ENCODE measurements at regions not wholly inside any gene's neighbourhood (a gene's known extent, or its start where the extent isn't known, plus 50 kb on each side); places are given as distances from the start of the nearest gene placed in this dataset.
A peak's percentile ranks its signal among the peaks of the same experiment; 100 is the strongest.

DNA sequence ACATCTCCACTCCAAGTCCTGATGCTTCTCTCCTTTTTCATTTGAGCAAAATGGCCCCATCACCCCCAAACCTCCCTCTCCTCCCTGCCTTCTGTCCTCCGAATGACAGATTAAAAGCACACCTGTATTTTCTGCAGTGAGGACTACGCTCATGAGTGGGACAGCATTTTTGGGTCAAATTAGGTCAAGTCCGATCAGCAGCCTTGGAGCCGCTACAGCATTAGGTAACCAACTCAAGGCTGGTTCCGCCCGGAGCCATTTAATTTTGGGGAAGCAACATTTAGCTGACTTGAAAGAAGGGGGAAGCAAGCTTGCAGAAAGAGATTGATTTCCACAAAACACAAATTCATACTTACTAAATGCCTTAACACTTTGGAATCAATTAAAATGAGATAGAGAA, 324.1 kb upstream of the CDH5 start:
- intact Hi-C loops (cut with DNase I): no loop called here
- no peak overlapping the region for H3K27ac ChIP-seq (ENCODE audit: low read length)
- H3K27me3 ChIP-seq (ENCODE audit: control insufficient read depth, insufficient read depth): no peaks in the 10 kb centered on the region
- DNase-seq (no peak), ATAC-seq (no peak)
- no peaks in the 10 kb centered on the region for H3K4me1 ChIP-seq (ENCODE audit: control insufficient read depth, insufficient read depth, low read length)
- H3K4me3 ChIP-seq (ENCODE audit: low read length): no peak overlapping the region
- WGBS: 92% methylated on average over 6 of the region's 6 CpGs
- no peaks in the 10 kb centered on the region for H3K9me3 ChIP-seq (ENCODE audit: control insufficient read depth, low read length)

DNA sequence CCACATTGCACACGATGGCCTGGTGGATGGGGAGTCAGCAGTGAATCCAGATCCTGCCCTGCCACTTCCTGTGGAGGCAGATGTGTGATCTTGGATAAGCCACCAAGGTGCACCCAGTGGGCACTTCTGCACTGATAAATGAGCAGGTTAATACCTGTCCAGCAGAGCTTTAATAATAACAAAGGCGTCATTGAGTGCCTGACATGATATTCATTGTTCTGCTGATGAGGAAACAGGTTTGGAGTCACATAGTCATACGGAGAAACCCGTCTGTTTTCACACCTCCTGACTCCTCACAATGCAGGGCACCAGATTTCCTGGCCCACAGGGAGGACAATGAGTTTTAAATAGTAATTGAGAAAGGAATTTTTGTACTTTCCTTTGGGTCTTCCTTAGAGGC, 324.6 kb upstream of the CDH5 start:
- no peak for ATAC-seq
- no peak overlapping the region for H3K27ac ChIP-seq (ENCODE audit: low read length)
- H3K9me3 ChIP-seq (ENCODE audit: control insufficient read depth, low read length): no peaks in the 10 kb centered on the region
- 66% methylated on average over 4 of the region's 4 CpGs for WGBS
- intact Hi-C loops (cut with DNase I): no loop called here
- H3K4me3 ChIP-seq (ENCODE audit: low read length): no peak overlapping the region
- H3K4me1 ChIP-seq (ENCODE audit: control insufficient read depth, insufficient read depth, low read length): no peaks in the 10 kb centered on the region
- DNase-seq: no peak
- H3K27me3 ChIP-seq (ENCODE audit: control insufficient read depth, insufficient read depth): no peaks in the 10 kb centered on the region

DNA sequence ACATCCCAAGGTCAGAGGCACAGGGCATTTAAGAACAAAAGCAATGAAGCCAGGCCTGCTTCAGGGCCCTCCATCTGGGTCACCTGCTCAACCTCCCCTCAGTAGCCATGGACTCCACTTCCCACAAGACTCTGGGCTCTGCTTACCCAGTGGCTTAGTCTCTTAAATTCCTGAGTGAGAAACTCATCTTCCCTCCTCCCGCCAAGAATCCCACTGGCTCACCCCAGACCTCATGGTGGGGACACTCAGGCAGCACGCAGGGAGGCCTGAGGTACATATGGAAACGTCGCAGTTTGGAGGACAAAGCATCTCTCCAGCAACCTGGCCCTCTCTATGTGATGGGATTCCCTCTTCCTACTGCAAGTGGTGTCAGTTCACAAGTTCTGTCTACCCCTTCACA, 326.7 kb upstream of the CDH5 start:
- Histone ChIP-seq H3K9me3 (ENCODE audit: control insufficient read depth, low read length) (no peaks in the 10 kb centered on the region), H3K4me1 (ENCODE audit: control insufficient read depth, insufficient read depth, low read length) (no peaks in the 10 kb centered on the region), H3K4me3 (ENCODE audit: low read length) (no peak overlapping the region), H3K27me3 (ENCODE audit: control insufficient read depth, insufficient read depth) (no peaks in the 10 kb centered on the region), H3K27ac (ENCODE audit: low read length) (no peak overlapping the region)
- no peak for ATAC-seq
- intact Hi-C loops (cut with DNase I): no loop called here
- WGBS: 95% methylated on average over 4 of the region's 4 CpGs
- no peak for DNase-seq

DNA sequence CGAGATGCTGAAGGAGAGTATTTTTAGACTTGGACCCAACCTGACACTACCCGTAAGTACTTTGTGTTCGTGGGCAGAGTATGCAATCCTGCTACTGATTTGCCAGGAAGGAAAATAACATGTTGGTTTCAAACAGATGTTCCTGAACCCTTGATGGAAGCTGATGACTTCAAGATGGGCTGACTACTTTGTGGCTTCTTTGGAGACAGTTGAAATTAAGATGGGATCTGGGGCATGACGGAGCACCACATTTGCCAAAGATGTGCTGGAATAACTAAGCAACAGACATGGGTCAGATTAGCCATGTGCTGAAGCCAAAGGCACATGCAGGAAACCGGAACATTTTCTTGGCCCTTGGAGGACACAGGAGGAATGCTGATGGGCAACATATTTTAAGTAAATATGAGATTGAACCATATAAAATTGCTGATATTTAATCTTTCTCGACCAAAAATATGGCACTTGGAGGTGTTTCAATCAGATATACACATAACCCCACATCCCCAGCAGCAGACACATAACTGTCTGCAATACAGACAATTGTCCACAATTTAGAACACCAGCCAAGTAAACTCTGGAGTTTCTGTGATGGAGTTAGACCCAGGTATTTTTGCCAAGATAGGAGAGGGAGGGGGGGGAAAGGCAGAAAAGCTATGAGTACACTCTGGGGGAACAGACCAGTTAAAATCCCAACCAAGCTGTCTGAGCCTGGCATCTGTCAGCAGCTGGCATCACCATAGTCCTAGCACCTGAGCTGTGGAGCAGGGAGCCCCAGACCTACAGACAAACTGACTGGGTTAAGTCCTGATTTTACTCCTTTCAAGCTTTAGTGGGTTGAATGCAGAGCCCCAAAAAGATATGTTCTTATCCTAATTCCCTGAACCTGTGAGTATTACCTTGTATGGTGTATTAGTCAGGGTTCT, 329.4 kb upstream of the CDH5 start:
- Histone ChIP-seq H3K27ac (ENCODE audit: low read length) (no peak overlapping the region), H3K4me1 (ENCODE audit: control insufficient read depth, insufficient read depth, low read length) (no peaks in the 10 kb centered on the region), H3K27me3 (ENCODE audit: control insufficient read depth, insufficient read depth) (no peaks in the 10 kb centered on the region), H3K9me3 (ENCODE audit: control insufficient read depth, low read length) (no peaks in the 10 kb centered on the region), H3K4me3 (ENCODE audit: low read length) (no peak overlapping the region)
- no peak for DNase-seq
- 21% methylated on average over 6 of the region's 6 CpGs for WGBS
- ATAC-seq: peak; percentile 51 to 60
- intact Hi-C loops (cut with DNase I): no loop called here

DNA sequence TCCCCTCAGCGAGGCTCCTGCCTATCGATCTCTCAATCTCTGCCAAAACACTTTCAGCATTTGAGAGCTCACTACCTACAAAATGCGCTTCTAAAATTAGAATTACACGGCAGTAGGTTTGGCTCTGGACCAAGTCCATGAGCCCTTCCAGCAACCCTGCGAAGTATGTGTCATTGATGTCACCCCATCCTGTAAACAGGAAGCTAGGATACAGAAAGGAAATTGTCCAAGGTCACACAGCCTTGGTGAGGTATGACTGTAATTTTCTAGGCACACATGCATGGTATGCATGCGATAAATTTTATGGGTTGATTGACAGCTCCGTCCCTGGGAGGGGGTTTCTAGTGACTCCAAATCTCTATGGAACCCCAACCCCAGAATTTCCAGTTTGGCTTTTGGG, 330.3 kb upstream of the CDH5 start:
- Histone ChIP-seq H3K27me3 (ENCODE audit: control insufficient read depth, insufficient read depth) (no peaks in the 10 kb centered on the region), H3K27ac (ENCODE audit: low read length) (no peak overlapping the region), H3K9me3 (ENCODE audit: control insufficient read depth, low read length) (no peaks in the 10 kb centered on the region), H3K4me1 (ENCODE audit: control insufficient read depth, insufficient read depth, low read length) (no peaks in the 10 kb centered on the region), H3K4me3 (ENCODE audit: low read length) (no peak overlapping the region)
- ATAC-seq: peak; percentile 64 to 68
- intact Hi-C loops (cut with DNase I): no loop called here
- WGBS: 42% methylated on average over 7 of the region's 7 CpGs
- DNase-seq: no peak

DNA sequence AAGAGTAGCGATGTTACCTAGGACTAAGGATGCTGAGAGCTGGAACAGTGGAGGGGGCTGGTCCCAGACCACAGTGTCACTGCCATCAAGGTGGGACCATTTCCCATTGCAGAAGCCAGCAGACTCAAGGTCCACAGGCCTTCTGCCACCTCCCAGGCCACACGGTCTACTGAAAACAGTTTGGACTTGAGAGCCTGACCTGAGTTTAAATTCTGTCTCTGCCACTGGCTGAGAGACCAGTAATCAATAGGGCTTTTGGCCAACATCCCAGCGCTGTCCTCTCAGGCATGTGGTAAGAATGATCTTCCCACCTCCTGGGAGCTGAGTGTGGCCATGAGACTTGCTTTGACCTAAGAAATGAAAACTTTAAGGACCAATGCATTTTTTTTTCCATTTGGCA, 331.4 kb upstream of the CDH5 start:
- H3K27ac ChIP-seq (ENCODE audit: low read length): peak overlapping the region; percentile 23
- H3K4me3 ChIP-seq (ENCODE audit: low read length): no peak overlapping the region
- H3K4me1 ChIP-seq (ENCODE audit: control insufficient read depth, insufficient read depth, low read length): no peaks in the 10 kb centered on the region
- ATAC-seq: peak in 1 of 2 donors; percentile 26
- no peaks in the 10 kb centered on the region for H3K27me3 ChIP-seq (ENCODE audit: control insufficient read depth, insufficient read depth)
- no peak for DNase-seq
- 65% methylated on average over 3 of the region's 3 CpGs for WGBS
- H3K9me3 ChIP-seq (ENCODE audit: control insufficient read depth, low read length): no peaks in the 10 kb centered on the region
- intact Hi-C loops (cut with DNase I): no loop called here

DNA sequence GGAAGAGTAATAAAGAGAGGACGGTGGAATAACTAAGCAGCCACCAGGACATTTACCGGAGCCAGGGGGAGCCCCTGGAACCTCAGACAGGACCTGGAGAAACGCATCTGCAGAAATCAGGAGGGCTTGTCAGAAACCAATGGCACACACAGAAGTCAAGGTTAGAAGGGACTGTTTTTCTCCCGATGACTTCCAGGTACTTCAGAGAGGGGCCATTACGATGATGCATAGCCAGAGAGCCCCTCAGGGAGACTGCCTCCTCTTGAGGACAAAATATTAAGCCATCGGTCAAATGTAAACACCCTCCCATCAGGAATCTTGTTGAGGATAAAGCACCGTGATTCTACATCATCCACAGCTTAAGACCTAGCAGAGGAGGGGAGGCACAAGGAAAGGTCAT, 333.6 kb upstream of the CDH5 start:
- intact Hi-C loops (cut with DNase I): no loop called here
- ATAC-seq (no peak), DNase-seq (no peak)
- WGBS: 92% methylated on average over 7 of the region's 7 CpGs
- Histone ChIP-seq H3K9me3 (ENCODE audit: control insufficient read depth, low read length) (no peaks in the 10 kb centered on the region), H3K27ac (ENCODE audit: low read length) (no peak overlapping the region), H3K4me3 (ENCODE audit: low read length) (no peak overlapping the region), H3K27me3 (ENCODE audit: control insufficient read depth, insufficient read depth) (no peaks in the 10 kb centered on the region), H3K4me1 (ENCODE audit: control insufficient read depth, insufficient read depth, low read length) (no peaks in the 10 kb centered on the region)

DNA sequence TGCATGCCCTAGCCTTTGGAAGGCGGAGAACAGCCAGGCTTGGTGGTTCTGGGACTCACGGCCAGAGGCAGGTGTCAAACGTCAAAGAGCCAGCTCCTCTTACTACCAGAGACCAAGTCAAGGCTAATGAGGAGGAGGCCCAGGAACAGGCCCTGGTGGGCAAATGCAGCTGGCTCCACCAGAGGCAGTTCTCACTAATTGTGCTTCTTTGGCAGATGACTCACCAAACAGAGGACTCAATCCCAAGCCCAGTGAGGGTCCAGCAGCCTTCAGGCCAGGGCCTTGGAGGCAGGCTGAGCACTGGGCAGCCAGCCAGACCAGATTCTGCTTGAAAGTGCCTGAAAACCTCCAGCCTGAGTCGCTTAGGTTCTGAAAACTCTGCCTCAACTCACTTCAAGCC, 336.5 kb upstream of the CDH5 start:
- DNase-seq (peak in 1 of 3 donors; percentile 67), ATAC-seq (no peak)
- Histone ChIP-seq H3K4me1 (ENCODE audit: control insufficient read depth, insufficient read depth, low read length) (no peaks in the 10 kb centered on the region), H3K27ac (ENCODE audit: low read length) (no peak overlapping the region), H3K27me3 (ENCODE audit: control insufficient read depth, insufficient read depth) (no peaks in the 10 kb centered on the region), H3K9me3 (ENCODE audit: control insufficient read depth, low read length) (no peaks in the 10 kb centered on the region), H3K4me3 (ENCODE audit: low read length) (no peak overlapping the region)
- WGBS: 86% methylated on average over 4 of the region's 4 CpGs
- intact Hi-C loops (cut with DNase I): no loop called here

DNA sequence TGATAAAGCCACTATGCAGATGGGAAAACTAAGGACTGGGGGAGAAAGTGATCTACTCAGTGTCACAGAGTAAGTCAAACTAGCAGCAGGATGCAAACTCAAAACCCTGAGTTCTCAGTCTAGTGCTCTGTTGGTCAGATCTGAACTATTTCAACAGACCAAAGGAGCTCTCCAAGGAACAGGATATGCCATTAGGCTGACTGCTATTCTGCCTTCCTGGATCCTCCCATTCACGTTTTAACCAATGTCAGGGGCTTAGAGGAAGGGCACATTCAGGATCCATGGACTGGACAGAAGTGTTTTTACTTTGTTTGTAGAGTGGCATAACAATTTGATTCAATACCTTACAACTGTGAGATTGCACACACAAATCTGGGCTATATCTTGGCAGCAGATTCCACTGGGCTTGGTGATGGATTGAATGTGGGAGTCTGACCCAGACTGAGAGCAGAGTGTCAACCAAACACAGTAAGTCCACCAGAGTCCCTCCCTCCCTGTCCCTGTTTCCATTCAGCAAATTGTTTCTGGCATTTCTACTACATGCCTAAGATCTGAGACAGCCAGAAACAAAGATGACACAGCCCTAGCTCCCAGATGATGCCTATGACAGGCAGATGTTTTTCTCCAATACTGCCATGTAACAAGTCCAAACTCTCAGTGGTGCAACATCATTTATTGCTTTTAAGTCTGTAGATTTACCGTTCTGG, 337.8 kb upstream of the CDH5 start:
- Histone ChIP-seq H3K27me3 (ENCODE audit: control insufficient read depth, insufficient read depth) (no peaks in the 10 kb centered on the region), H3K9me3 (ENCODE audit: control insufficient read depth, low read length) (no peaks in the 10 kb centered on the region), H3K4me1 (ENCODE audit: control insufficient read depth, insufficient read depth, low read length) (no peaks in the 10 kb centered on the region), H3K4me3 (ENCODE audit: low read length) (no peak overlapping the region), H3K27ac (ENCODE audit: low read length) (peak overlapping the region; percentile 31)
- ATAC-seq: peak; percentile 44 to 73
- intact Hi-C loops (cut with DNase I): no loop called here
- no peak for DNase-seq
- 36% methylated on average over 2 of the region's 2 CpGs for WGBS

DNA sequence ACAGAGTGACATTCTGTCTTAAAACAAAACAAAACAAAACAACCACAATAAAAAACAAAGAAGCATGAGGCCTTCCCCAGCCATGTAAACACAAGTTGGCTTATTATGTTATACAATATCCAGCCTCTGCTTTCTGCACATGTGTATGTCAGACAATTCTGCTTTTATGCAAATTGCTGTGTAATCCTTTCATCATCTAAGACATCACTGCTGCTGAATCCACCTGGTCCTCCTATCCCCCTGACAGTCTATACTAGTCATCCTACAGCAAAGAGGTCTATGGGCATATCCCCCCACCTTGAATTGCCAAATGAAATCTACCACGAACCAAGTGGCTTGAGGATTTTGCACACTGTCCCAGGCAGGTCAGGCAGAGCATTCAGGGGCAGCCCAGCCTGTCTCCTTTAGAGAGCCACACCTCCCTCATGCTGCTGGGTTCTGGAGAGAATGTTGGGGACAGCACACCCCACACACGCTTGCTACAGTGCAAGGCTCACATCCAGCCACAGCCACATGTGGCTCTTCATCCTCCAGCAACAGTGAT, 339.6 kb upstream of the CDH5 start:
- no peak for ATAC-seq
- no peaks in the 10 kb centered on the region for H3K9me3 ChIP-seq (ENCODE audit: control insufficient read depth, low read length)
- 78% methylated on average over 2 of the region's 2 CpGs for WGBS
- no peaks in the 10 kb centered on the region for H3K27me3 ChIP-seq (ENCODE audit: control insufficient read depth, insufficient read depth)
- no peak overlapping the region for H3K4me3 ChIP-seq (ENCODE audit: low read length)
- intact Hi-C loops (cut with DNase I): no loop called here
- H3K27ac ChIP-seq (ENCODE audit: low read length): no peak overlapping the region
- no peak for DNase-seq
- H3K4me1 ChIP-seq (ENCODE audit: control insufficient read depth, insufficient read depth, low read length): no peaks in the 10 kb centered on the region

DNA sequence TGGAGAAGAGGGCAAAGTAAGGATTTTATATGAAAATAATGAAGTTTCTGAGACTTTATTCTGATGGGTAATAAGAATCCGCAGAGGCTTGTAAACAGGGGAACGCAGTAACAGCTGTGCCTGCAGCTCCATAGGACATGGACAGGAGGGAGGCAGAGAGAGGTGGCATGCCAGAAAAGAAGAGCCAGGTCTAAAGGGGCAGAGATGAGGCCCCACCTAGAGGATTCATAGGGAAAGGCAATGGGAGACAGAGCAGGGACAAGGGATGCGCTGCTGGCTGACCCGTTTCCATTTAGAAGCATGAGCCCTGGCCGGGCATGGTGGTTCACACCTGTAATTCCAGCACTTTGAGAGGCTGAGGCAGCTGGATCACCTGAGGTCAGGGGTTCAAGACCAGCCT, 340.3 kb upstream of the CDH5 start:
- H3K4me1 ChIP-seq (ENCODE audit: control insufficient read depth, insufficient read depth, low read length): no peaks in the 10 kb centered on the region
- H3K27me3 ChIP-seq (ENCODE audit: control insufficient read depth, insufficient read depth): no peaks in the 10 kb centered on the region
- WGBS: 74% methylated on average over 5 of the region's 5 CpGs
- H3K27ac ChIP-seq (ENCODE audit: low read length): no peak overlapping the region
- DNase-seq: no peak
- intact Hi-C loops (cut with DNase I): no loop called here
- ATAC-seq: peak in 1 of 2 donors; percentile 36
- no peak overlapping the region for H3K4me3 ChIP-seq (ENCODE audit: low read length)
- no peaks in the 10 kb centered on the region for H3K9me3 ChIP-seq (ENCODE audit: control insufficient read depth, low read length)
